Esophagus squamous epithelium (tissue), 5 donors: ENCODE measurements at regions not wholly inside any gene's neighbourhood (a gene's known extent, or its start where the extent isn't known, plus 50 kb on each side); places are given as distances from the start of the nearest gene placed in this dataset.

Source experiments
- DNase-seq: peaks from one replicate; lab custom pipeline; 2025; lab: John Stamatoyannopoulos, UW
- H3K27ac ChIP-seq, 4 donors: fragments of 200-600 bp; sonication (generic); one replicate each; pipeline ENCODE4 v1.5.1; 2016 to 2019; ENCODE audit warnings: mild to moderate bottlenecking in 1 of 4
- H3K27me3 ChIP-seq, 4 donors: fragments of 200-600 bp; sonication (generic); 1 replicate in 3 of 4; 2 replicates in 1 of 4; pipeline versions ENCODE4 v1.5.1 to v1.6.0; 2017 to 2021; ENCODE audit warnings: antibody characterized with exemption in 1 of 4
- H3K36me3 ChIP-seq, 3 donors: fragments of 200-600 bp; sonication (generic); one replicate each; pipeline ENCODE4 v1.5.1; 2016 to 2019
- H3K4me1 ChIP-seq, 3 donors: fragments of 200-600 bp; sonication (generic); one replicate each; pipeline ENCODE4 v1.5.1; 2017 to 2019
- H3K4me3 ChIP-seq, 4 donors: fragments of 200-600 bp; sonication (generic); 1 replicate in 3 of 4; 2 replicates in 1 of 4; pipeline ENCODE4 v1.5.1; 2016 to 2019; ENCODE audit warnings: mild to moderate bottlenecking in 2 of 4, moderate library complexity in 1 of 4
- H3K9me3 ChIP-seq, 3 donors: fragments of 200-600 bp; sonication (generic); one replicate each; pipeline ENCODE4 v1.5.1; 2016 to 2019
- CTCF ChIP-seq, 6 experiments: fragments of 450-650 bp in 4 of 6; fragments of 200-600 bp in 2 of 6; sonication (generic) in 2 of 6; IDR thresholded peaks; one replicate each; pipeline ENCODE4 v1.5.1; 2016 to 2019; ENCODE audit warnings: antibody characterized with exemption in 6 of 6, mild to moderate bottlenecking in 4 of 6, moderate library complexity in 4 of 6
- POLR2A ChIP-seq, 4 donors: fragments of 450-650 bp; IDR thresholded peaks; one replicate each; pipeline ENCODE4 v1.6.1; 2017; ENCODE audit warnings: antibody characterized with exemption in 4 of 4, mild to moderate bottlenecking in 4 of 4, moderate library complexity in 3 of 4
- WGBS, 2 donors: methylation state at CpG; one replicate each; pipeline ENCODE4 v1.1.5; 2018; 5-methylcytosine and 5-hydroxymethylcytosine counted together
- intact Hi-C: fragments of 100-400 bp; cut with DNase I; formaldehyde crosslinking; loops from one replicate; pipeline ENCODE4 v1.15.0; 2022
- donor health status: DM: yes; HTN: yes; CAD: no.

GRCh38 chr4:189767941-189768340, 172.7 kb upstream of the FRG1 start:
- intact Hi-C loops: no loop called here
- H3K27me3 ChIP-seq: no peaks in the 10 kb centered on the region

GRCh38 chr4:189769131-189769530, 171.5 kb upstream of the FRG1 start:
- no peak for DNase-seq
- no peak for TF ChIP-seq POLR2A (IDR thresholded peaks at IDR 0.05)
- no peak for TF ChIP-seq CTCF (IDR thresholded peaks at IDR 0.05)
- Histone ChIP-seq H3K36me3 (no peaks in the 10 kb centered on the region), H3K4me3 (no peak overlapping the region), H3K27ac (no peak overlapping the region), H3K27me3 (no peaks in the 10 kb centered on the region), H3K9me3 (no peaks in the 10 kb centered on the region), H3K4me1 (no peaks in the 10 kb centered on the region)
- intact Hi-C loops: no loop called here
- 86 to 89% methylated on average over 9 of the region's 9 CpGs for WGBS, 2 donors

More at GRCh38 chr4:189767941-189768340, 172.7 kb upstream of the FRG1 start:
- H3K4me1 ChIP-seq: no peaks in the 10 kb centered on the region
- TF ChIP-seq POLR2A (IDR thresholded peaks at IDR 0.05): no peak
- TF ChIP-seq CTCF (IDR thresholded peaks at IDR 0.05): no peak
- H3K27ac ChIP-seq: no peak overlapping the region
- WGBS, 2 donors: 76 to 82% methylated on average over 4 of the region's 4 CpGs
- no peaks in the 10 kb centered on the region for H3K36me3 ChIP-seq
- no peak for DNase-seq
- no peak overlapping the region for H3K4me3 ChIP-seq
- no peaks in the 10 kb centered on the region for H3K9me3 ChIP-seq

- Histone ChIP-seq H3K27ac (no peak overlapping the region), H3K36me3 (no peaks in the 10 kb centered on the region), H3K4me1 (no peaks in the 10 kb centered on the region), H3K4me3 (no peak overlapping the region), H3K27me3 (no peaks in the 10 kb centered on the region), H3K9me3 (no peaks in the 10 kb centered on the region)
- no peak for DNase-seq
- TF ChIP-seq CTCF (IDR thresholded peaks at IDR 0.05): no peak
- TF ChIP-seq POLR2A (IDR thresholded peaks at IDR 0.05): no peak
- WGBS, 2 donors: 67 to 77% methylated on average over 11 of the region's 11 CpGs
- intact Hi-C loops: no loop called here
These were observed 168.8 kb upstream of the FRG1 start for GRCh38 chr4:189771696-189772361.

- no peaks in the 10 kb centered on the region for H3K4me1 ChIP-seq
- H3K4me3 ChIP-seq: no peak overlapping the region
- no peaks in the 10 kb centered on the region for H3K36me3 ChIP-seq
- H3K27ac ChIP-seq: no peak overlapping the region
- no peak for TF ChIP-seq POLR2A (IDR thresholded peaks at IDR 0.05)
- TF ChIP-seq CTCF (IDR thresholded peaks at IDR 0.05): no peak
- H3K27me3 ChIP-seq: no peaks in the 10 kb centered on the region
- intact Hi-C loops: no loop called here
- no peaks in the 10 kb centered on the region for H3K9me3 ChIP-seq
- no peak for DNase-seq
- 30 to 59% methylated on average over 6 of the region's 6 CpGs for WGBS, 2 donors
These were observed 166.8 kb upstream of the FRG1 start for GRCh38 chr4:189773909-189774308.

- no peaks in the 10 kb centered on the region for H3K36me3 ChIP-seq
- no peak for TF ChIP-seq POLR2A (IDR thresholded peaks at IDR 0.05)
- no peak for TF ChIP-seq CTCF (IDR thresholded peaks at IDR 0.05)
- H3K4me1 ChIP-seq: no peaks in the 10 kb centered on the region
- no peak overlapping the region for H3K27ac ChIP-seq
- intact Hi-C loops: no loop called here
- no peak overlapping the region for H3K4me3 ChIP-seq
- 66 to 74% methylated on average over 7 of the region's 7 CpGs for WGBS, 2 donors
- H3K27me3 ChIP-seq: no peaks in the 10 kb centered on the region
- DNase-seq: no peak
- H3K9me3 ChIP-seq: no peaks in the 10 kb centered on the region
These were observed 161.2 kb upstream of the FRG1 start for GRCh38 chr4:189779281-189779980.
